HCT116 (cell line): ENCODE measurements at regions not wholly inside any gene's neighbourhood (a gene's known extent, or its start where the extent isn't known, plus 50 kb on each side); places are given as distances from the start of the nearest gene placed in this dataset.

Source experiments
- ATAC-seq: fragments of 200-7000 bp; cut with Tn5 transposase; 2 replicates; pipeline ENCODE4 v1.9.1; 2020; ENCODE audit warnings: mild to moderate bottlenecking, moderate library complexity
- BruUV-seq: library from RNA; stranded (reverse); fragments of 400-500 nt; replicated peaks from 2 replicates; lab custom pipeline; 2021; lab: Mats Ljungman, UMichigan
- CTCF ChIA-PET: fragments of 300-600 bp; sonication (Branson Sonifier 250); formaldehyde crosslinking; loops from one replicate; lab custom pipeline; 2021; ENCODE audit warnings: antibody characterized with exemption; lab: Charles Lee
- POLR2A ChIA-PET: fragments of 300-600, 350-600 bp; sonication (Branson Sonifier 250); formaldehyde crosslinking; loops from one replicate; lab custom pipeline; 2021; ENCODE audit warnings: antibody characterized with exemption; lab: Charles Lee
- RAD21 ChIA-PET, 2 experiments: fragments of 300-600 bp; sonication (Branson Sonifier 250); formaldehyde crosslinking; loops; one replicate each; lab custom pipeline; 2023; ENCODE audit warnings: low total read pairs in 2 of 2; ENCODE audit not compliant: uncharacterized antibody in 2 of 2, unreplicated experiment in 2 of 2, low non-redundant PET in 1 of 2; lab: Charles Lee
- DNase-seq: peaks from one replicate; pipeline ENCODE4 v3.0.0-alpha.2; 2010; ENCODE audit warnings: low read depth, low spot score
- H2AFZ ChIP-seq: fragments of 200-600 bp; shearing (Covaris generic), sonication (generic); 2 replicates; pipeline ENCODE4 v1.6.1; 2017; ENCODE audit warnings: low read depth, mixed run types, mixed read lengths, antibody characterized with exemption, low read length; ENCODE audit not compliant: poor library complexity, severe bottlenecking
- H3K27ac ChIP-seq: 2 replicates; pipeline ENCODE4 v1.5.1; 2012; ENCODE audit warnings: low read depth, low read length
- H3K27me3 ChIP-seq: fragments of 200-600 bp; sonication (generic); 2 replicates; pipeline ENCODE4 v1.6.1; 2016; ENCODE audit warnings: mixed run types, low read length, mixed read lengths; ENCODE audit not compliant: insufficient read depth
- H3K36me3 ChIP-seq, 2 experiments: fragments of 200-500 bp in 1 of 2; fragments of 200-600 bp in 1 of 2; sonication (Bioruptor generic) in 1 of 2; sonication (generic) in 1 of 2; 2 replicates each; pipeline versions ENCODE4 v1.5.1 to v1.6.1; 2014 to 2016; ENCODE audit warnings: low read length in 2 of 2, inconsistent platforms in 1 of 2, mixed read lengths in 1 of 2, mixed run types in 1 of 2; ENCODE audit not compliant: insufficient read depth in 2 of 2, control insufficient read depth in 1 of 2
- H3K4me1 ChIP-seq, 2 experiments: fragments of 200-600 bp in 1 of 2; sonication (generic) in 1 of 2; 2 replicates each; pipeline versions ENCODE4 v1.5.1 to v1.6.1; 2012 to 2017; ENCODE audit warnings: low read length in 2 of 2, inconsistent platforms in 1 of 2, mild to moderate bottlenecking in 1 of 2, mixed read lengths in 1 of 2, mixed run types in 1 of 2, moderate library complexity in 1 of 2; ENCODE audit not compliant: insufficient read depth in 2 of 2, control insufficient read depth in 1 of 2
- H3K4me2 ChIP-seq: fragments of 200-600 bp; sonication (generic); 2 replicates; pipeline ENCODE4 v1.6.1; 2017; ENCODE audit warnings: mixed run types, low read length, mixed read lengths
- H3K4me3 ChIP-seq, 2 experiments: fragments of 200-600 bp in 1 of 2; sonication (generic) in 1 of 2; replicated peaks in 1 of 2; 2 replicates each; pipeline ENCODE4 v1.5.1; 2011 to 2016; ENCODE audit warnings: low read length in 2 of 2, control low read depth in 1 of 2, low read depth in 1 of 2, mild to moderate bottlenecking in 1 of 2, mixed read lengths in 1 of 2, mixed run types in 1 of 2
- H3K79me2 ChIP-seq: fragments of 200-600 bp; sonication (generic); 2 replicates; pipeline ENCODE4 v1.6.1; 2017; ENCODE audit warnings: mild to moderate bottlenecking, mixed run types, low read length, moderate library complexity, mixed read lengths; ENCODE audit not compliant: insufficient read depth
- H3K9ac ChIP-seq: fragments of 200-600 bp; sonication (generic); 2 replicates; pipeline ENCODE4 v1.6.1; 2016; ENCODE audit warnings: low read length, mixed read lengths
- H3K9me2 ChIP-seq: fragments of 200-600 bp; sonication (generic), shearing (Covaris generic); 2 replicates; pipeline ENCODE4 v1.6.1; 2017; ENCODE audit warnings: mixed run types, mild to moderate bottlenecking, moderate library complexity; ENCODE audit not compliant: insufficient read depth
- H3K9me3 ChIP-seq, 2 experiments: fragments of 200-500 bp in 1 of 2; fragments of 200-600 bp in 1 of 2; sonication (Bioruptor generic) in 1 of 2; sonication (generic) in 1 of 2; 2 replicates each; pipeline ENCODE4 v1.6.1; 2014 to 2017; ENCODE audit warnings: low read length in 2 of 2, mixed read lengths in 2 of 2, inconsistent platforms in 1 of 2, low read depth in 1 of 2, mild to moderate bottlenecking in 1 of 2, mixed run types in 1 of 2, moderate library complexity in 1 of 2; ENCODE audit not compliant: control insufficient read depth in 1 of 2, insufficient read depth in 1 of 2
- H4K20me1 ChIP-seq: fragments of 200-600 bp; sonication (generic), shearing (Covaris generic); 2 replicates; pipeline ENCODE4 v1.6.1; 2017; ENCODE audit warnings: mixed run types, mild to moderate bottlenecking, moderate library complexity; ENCODE audit not compliant: insufficient read depth
- ATF3 ChIP-seq: IDR thresholded peaks from 2 replicates; pipeline ENCODE4 v1.6.1; 2012
- CTCF ChIP-seq, 3 experiments: fragments of 200-600 bp in 1 of 3; sonication (generic) in 1 of 3; IDR thresholded peaks in 2 of 3; conservative IDR thresholded peaks in 1 of 3; 2 replicates each; pipeline ENCODE4 v1.5.1; 2012 to 2017; ENCODE audit warnings: low read depth in 2 of 3, low read length in 2 of 3, antibody characterized with exemption in 1 of 3, borderline replicate concordance in 1 of 3, control low read depth in 1 of 3, mild to moderate bottlenecking in 1 of 3, mixed read lengths in 1 of 3, mixed run types in 1 of 3, moderate library complexity in 1 of 3; ENCODE audit not compliant: insufficient read depth in 1 of 3
- POLR2AphosphoS5 ChIP-seq: IDR thresholded peaks from 2 replicates; pipeline ENCODE4 v1.6.1; 2011; ENCODE audit warnings: mild to moderate bottlenecking, low read depth, low read length, moderate library complexity
- ZFX ChIP-seq: fragments of 450-650 bp; IDR thresholded peaks from 2 replicates; pipeline ENCODE4 v1.6.1; 2017
- intact Hi-C: fragments of 100-400 bp; cut with micrococcal nuclease; formaldehyde crosslinking; loops from 2 replicates; pipeline ENCODE4 v1.10.0; 2022

GRCh38 chrX:3815896-3816664, 102.6 kb upstream of the PRKX start:
- peak; percentile 44 for ATAC-seq
- Histone ChIP-seq H3K36me3 (no peaks in the 10 kb centered on the region; a peak in 1 of 4 replicates), H3K9me3 (no peaks in the 10 kb centered on the region), H3K27ac (peak overlapping the region; percentile 82), H3K4me2 (peak overlapping the region; percentile 79), H3K4me3 (peak overlapping the region; percentile 48 to 61), H4K20me1 (no peaks in the 10 kb centered on the region), H3K27me3 (no peaks in the 10 kb centered on the region), H3K9ac (peak overlapping the region; percentile 73), H3K9me2 (no peaks in the 10 kb centered on the region), H3K79me2 (no peaks in the 10 kb centered on the region), H2AFZ (no peak overlapping the region), H3K4me1 (peaks cover 2 to 11% of the 10 kb centered on the region in 2 experiments; a peak in 2 of 4 replicates)
- no TSS peak for BruUV-seq
- ChIA-PET RAD21 (no interaction called here), POLR2A (no interaction called here), CTCF (no interaction called here)
- intact Hi-C loops = no loop called here
- TF ChIP-seq ATF3 (no peak), POLR2AphosphoS5 (peak; percentile 60), CTCF (IDR thresholded peaks at IDR 0.05 in 2 of 3, conservative IDR thresholded peaks at IDR 0.05 in 1 of 3; ENCODE audit: borderline replicate concordance in 1 of 3, insufficient read depth in 1 of 3, low read depth in 2 of 3, low read length in 2 of 3) (peak in 1 of 3 experiments; percentile 23; a peak in 2 of 6 replicates), ZFX (peak; percentile 60)
- DNase-seq = peak; percentile 23
